ENCODE measurements at regions not wholly inside any gene's neighbourhood (a gene's known extent, or its start where the extent isn't known, plus 50 kb on each side); places are given as distances from the start of the nearest gene placed in this dataset.

DNA sequence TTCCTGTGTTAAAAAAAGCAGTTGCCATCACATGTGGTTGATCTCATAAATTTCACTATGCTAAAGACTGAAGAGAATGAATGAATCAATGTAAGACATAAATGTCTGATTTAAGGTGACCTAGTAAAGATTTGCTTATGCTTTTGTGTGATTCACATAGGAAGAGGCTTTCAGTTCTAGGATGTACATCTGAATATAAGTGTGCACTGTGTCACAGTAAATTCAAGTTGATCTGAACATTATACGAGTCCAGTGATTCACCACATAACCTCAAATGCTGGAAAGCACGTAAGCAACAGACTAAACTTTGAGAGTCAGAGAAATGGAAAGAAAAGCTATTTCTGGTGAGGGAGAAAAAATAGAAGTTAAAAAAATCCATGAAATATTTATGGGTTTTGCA is 567.9 kb downstream of the EPHA5 start:
- TF ChIP-seq, protein P1, sequence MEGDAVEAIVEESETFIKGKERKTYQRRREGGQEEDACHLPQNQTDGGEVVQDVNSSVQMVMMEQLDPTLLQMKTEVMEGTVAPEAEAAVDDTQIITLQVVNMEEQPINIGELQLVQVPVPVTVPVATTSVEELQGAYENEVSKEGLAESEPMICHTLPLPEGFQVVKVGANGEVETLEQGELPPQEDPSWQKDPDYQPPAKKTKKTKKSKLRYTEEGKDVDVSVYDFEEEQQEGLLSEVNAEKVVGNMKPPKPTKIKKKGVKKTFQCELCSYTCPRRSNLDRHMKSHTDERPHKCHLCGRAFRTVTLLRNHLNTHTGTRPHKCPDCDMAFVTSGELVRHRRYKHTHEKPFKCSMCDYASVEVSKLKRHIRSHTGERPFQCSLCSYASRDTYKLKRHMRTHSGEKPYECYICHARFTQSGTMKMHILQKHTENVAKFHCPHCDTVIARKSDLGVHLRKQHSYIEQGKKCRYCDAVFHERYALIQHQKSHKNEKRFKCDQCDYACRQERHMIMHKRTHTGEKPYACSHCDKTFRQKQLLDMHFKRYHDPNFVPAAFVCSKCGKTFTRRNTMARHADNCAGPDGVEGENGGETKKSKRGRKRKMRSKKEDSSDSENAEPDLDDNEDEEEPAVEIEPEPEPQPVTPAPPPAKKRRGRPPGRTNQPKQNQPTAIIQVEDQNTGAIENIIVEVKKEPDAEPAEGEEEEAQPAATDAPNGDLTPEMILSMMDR (IDR thresholded peaks at IDR 0.05): no peak
- TF ChIP-seq POLR2A (IDR thresholded peaks at IDR 0.05): no peak

All from right lobe of liver (tissue), 4 donors.